NCI-H526 (cell line): ENCODE measurements at regions not wholly inside any gene's neighbourhood (a gene's known extent, or its start where the extent isn't known, plus 50 kb on each side); places are given as distances from the start of the nearest gene placed in this dataset.

Experiments used
- DNase-seq, 2 experiments: peaks; one replicate each; lab custom pipeline; 2025; lab: John Stamatoyannopoulos, UW

GRCh38 chrX:69226459-69227158 lies 61.4 kb upstream of the PJA1 start:
- DNase-seq, result no peak

- peak; percentile 12 to 76 for DNase-seq
Observed at GRCh38 chrX:69222103-69223090, 57.1 kb upstream of the PJA1 start.

GRCh38 chrX:69221239-69222102 lies 56.2 kb upstream of the PJA1 start:
- DNase-seq, result no peak

GRCh38 chrX:69218407-69218997 lies 53.2 kb upstream of the PJA1 start:
- no peak for DNase-seq

GRCh38 chrX:69216911-69217310 lies 51.7 kb upstream of the PJA1 start:
- DNase-seq, result no peak

GRCh38 chrX:69216446-69216845 lies 51.2 kb upstream of the PJA1 start:
- no peak for DNase-seq

- no peak for DNase-seq
Observed at GRCh38 chrX:69215161-69215875, 50.1 kb upstream of the PJA1 start.
